OCI-LY7 (cell line): ENCODE measurements at regions not wholly inside any gene's neighbourhood (a gene's known extent, or its start where the extent isn't known, plus 50 kb on each side); places are given as distances from the start of the nearest gene placed in this dataset.

Source experiments
- CTCF ChIP-seq: fragments of 200-600 bp; sonication (generic); conservative IDR thresholded peaks from 2 replicates; pipeline ENCODE4 v1.5.1; 2014; ENCODE audit warnings: mild to moderate bottlenecking, antibody characterized with exemption, low read length, moderate library complexity, mixed read lengths
- EZH2phosphoT487 ChIP-seq: fragments of 200-600 bp; sonication (generic); IDR thresholded peaks from 2 replicates; pipeline ENCODE4 v1.6.1; 2018; ENCODE audit warnings: low read depth, borderline replicate concordance, mild to moderate bottlenecking, mixed run types, antibody characterized with exemption, low read length, moderate library complexity, mixed read lengths

- TF ChIP-seq CTCF (0 out of 2 replicates have a peak, but pooled peaks have one; percentile 21), EZH2phosphoT487 (no peak)
Measured at GRCh38 chr15:31457631-31458526, 131.2 kb downstream of the KLF13 start.
